ENCODE measurements at regions not wholly inside any gene's neighbourhood (a gene's known extent, or its start where the extent isn't known, plus 50 kb on each side); places are given as distances from the start of the nearest gene placed in this dataset.

DNA sequence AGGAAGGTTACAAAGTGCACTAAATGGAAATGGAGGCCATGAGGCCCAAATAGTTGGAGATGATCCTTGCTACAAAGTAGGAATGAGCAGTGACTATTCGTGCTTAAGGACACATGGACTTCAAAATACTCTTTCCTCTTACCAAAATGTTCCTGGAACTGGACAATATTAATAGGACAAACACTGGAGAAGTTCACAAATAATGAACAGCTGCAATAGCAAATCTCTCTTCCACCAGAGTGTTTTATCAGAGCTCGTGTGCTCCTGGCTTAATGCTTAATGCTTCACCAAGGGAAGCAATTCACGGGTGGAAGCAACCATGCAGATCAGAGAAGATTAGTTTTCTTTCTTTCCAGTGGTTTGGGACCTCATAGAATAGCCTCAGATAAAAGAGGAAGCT is 435.4 kb downstream of the BCKDHB start:
- Histone ChIP-seq H3K4me3 (no peak overlapping the region), H3K4me1 (ENCODE audit: insufficient read depth) (no peaks in the 10 kb centered on the region), H4K20me1 (replicated peaks; ENCODE audit: insufficient read depth) (no peaks in the 10 kb centered on the region), H3K9me2 (ENCODE audit: insufficient read depth) (peaks cover 6% of the 10 kb centered on the region; the same call in 1 of the 2 replicates), H3K79me2 (replicated peaks; ENCODE audit: insufficient read depth) (no peaks in the 10 kb centered on the region), H3K36me3 (ENCODE audit: insufficient read depth) (no peaks in the 10 kb centered on the region), H3K4me2 (no peak overlapping the region), H3K27me3 (ENCODE audit: insufficient read depth) (no peaks in the 10 kb centered on the region), H3K27ac (ENCODE audit: low read depth) (no peak overlapping the region), H2AFZ (no peak overlapping the region), H3F3A (replicated peaks; ENCODE audit: low read depth) (no peaks in the 10 kb centered on the region)
- DNase-seq (ENCODE audit: low spot score), result no peak
- Mint-ChIP-seq H3K4me1 (peaks cover 6% of the 10 kb centered on the region; the same call in 1 of the 3 replicates), H3K27me3 (ENCODE audit: insufficient read depth, low read depth, poor library complexity) (no peaks in the 10 kb centered on the region), H3K9me3 (peaks cover 3% of the 10 kb centered on the region; the same call in 2 of the 3 replicates), H3K4me3 (no peak overlapping the region), H3K27ac (no peak overlapping the region), H3K36me3 (ENCODE audit: low read depth) (peaks cover 3% of the 10 kb centered on the region; the same call in 2 of the 3 replicates)
- TF ChIP-seq NANOG (IDR thresholded peaks at IDR 0.05; ENCODE audit: borderline replicate concordance) (no peak), EZH2 (IDR thresholded peaks at IDR 0.05; ENCODE audit: low read depth, unreplicated experiment) (no peak), ZNF331 (CRISPR knock-in tag; IDR thresholded peaks at IDR 0.05; ENCODE audit: low read depth) (no peak), STAT1 (IDR thresholded peaks at IDR 0.05; ENCODE audit: unreplicated experiment) (no peak), POLR2AphosphoS5 (IDR thresholded peaks at IDR 0.05; ENCODE audit: low read depth) (no peak), CREB1 (CRISPR knock-in tag; IDR thresholded peaks at IDR 0.05; ENCODE audit: low read depth) (no peak)
- TF ChIP-seq, protein P1, sequence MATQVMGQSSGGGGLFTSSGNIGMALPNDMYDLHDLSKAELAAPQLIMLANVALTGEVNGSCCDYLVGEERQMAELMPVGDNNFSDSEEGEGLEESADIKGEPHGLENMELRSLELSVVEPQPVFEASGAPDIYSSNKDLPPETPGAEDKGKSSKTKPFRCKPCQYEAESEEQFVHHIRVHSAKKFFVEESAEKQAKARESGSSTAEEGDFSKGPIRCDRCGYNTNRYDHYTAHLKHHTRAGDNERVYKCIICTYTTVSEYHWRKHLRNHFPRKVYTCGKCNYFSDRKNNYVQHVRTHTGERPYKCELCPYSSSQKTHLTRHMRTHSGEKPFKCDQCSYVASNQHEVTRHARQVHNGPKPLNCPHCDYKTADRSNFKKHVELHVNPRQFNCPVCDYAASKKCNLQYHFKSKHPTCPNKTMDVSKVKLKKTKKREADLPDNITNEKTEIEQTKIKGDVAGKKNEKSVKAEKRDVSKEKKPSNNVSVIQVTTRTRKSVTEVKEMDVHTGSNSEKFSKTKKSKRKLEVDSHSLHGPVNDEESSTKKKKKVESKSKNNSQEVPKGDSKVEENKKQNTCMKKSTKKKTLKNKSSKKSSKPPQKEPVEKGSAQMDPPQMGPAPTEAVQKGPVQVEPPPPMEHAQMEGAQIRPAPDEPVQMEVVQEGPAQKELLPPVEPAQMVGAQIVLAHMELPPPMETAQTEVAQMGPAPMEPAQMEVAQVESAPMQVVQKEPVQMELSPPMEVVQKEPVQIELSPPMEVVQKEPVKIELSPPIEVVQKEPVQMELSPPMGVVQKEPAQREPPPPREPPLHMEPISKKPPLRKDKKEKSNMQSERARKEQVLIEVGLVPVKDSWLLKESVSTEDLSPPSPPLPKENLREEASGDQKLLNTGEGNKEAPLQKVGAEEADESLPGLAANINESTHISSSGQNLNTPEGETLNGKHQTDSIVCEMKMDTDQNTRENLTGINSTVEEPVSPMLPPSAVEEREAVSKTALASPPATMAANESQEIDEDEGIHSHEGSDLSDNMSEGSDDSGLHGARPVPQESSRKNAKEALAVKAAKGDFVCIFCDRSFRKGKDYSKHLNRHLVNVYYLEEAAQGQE (IDR thresholded peaks at IDR 0.05; ENCODE audit: unreplicated experiment), result no peak
- TF ChIP-seq, protein P2, sequence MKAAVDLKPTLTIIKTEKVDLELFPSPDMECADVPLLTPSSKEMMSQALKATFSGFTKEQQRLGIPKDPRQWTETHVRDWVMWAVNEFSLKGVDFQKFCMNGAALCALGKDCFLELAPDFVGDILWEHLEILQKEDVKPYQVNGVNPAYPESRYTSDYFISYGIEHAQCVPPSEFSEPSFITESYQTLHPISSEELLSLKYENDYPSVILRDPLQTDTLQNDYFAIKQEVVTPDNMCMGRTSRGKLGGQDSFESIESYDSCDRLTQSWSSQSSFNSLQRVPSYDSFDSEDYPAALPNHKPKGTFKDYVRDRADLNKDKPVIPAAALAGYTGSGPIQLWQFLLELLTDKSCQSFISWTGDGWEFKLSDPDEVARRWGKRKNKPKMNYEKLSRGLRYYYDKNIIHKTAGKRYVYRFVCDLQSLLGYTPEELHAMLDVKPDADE (IDR thresholded peaks at IDR 0.05), result no peak
- TF ChIP-seq, protein P3, sequence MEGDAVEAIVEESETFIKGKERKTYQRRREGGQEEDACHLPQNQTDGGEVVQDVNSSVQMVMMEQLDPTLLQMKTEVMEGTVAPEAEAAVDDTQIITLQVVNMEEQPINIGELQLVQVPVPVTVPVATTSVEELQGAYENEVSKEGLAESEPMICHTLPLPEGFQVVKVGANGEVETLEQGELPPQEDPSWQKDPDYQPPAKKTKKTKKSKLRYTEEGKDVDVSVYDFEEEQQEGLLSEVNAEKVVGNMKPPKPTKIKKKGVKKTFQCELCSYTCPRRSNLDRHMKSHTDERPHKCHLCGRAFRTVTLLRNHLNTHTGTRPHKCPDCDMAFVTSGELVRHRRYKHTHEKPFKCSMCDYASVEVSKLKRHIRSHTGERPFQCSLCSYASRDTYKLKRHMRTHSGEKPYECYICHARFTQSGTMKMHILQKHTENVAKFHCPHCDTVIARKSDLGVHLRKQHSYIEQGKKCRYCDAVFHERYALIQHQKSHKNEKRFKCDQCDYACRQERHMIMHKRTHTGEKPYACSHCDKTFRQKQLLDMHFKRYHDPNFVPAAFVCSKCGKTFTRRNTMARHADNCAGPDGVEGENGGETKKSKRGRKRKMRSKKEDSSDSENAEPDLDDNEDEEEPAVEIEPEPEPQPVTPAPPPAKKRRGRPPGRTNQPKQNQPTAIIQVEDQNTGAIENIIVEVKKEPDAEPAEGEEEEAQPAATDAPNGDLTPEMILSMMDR (conservative IDR thresholded peaks at IDR 0.05; ENCODE audit: low read depth in 2 of 2), result no peak
- TF ChIP-seq, protein P4, sequence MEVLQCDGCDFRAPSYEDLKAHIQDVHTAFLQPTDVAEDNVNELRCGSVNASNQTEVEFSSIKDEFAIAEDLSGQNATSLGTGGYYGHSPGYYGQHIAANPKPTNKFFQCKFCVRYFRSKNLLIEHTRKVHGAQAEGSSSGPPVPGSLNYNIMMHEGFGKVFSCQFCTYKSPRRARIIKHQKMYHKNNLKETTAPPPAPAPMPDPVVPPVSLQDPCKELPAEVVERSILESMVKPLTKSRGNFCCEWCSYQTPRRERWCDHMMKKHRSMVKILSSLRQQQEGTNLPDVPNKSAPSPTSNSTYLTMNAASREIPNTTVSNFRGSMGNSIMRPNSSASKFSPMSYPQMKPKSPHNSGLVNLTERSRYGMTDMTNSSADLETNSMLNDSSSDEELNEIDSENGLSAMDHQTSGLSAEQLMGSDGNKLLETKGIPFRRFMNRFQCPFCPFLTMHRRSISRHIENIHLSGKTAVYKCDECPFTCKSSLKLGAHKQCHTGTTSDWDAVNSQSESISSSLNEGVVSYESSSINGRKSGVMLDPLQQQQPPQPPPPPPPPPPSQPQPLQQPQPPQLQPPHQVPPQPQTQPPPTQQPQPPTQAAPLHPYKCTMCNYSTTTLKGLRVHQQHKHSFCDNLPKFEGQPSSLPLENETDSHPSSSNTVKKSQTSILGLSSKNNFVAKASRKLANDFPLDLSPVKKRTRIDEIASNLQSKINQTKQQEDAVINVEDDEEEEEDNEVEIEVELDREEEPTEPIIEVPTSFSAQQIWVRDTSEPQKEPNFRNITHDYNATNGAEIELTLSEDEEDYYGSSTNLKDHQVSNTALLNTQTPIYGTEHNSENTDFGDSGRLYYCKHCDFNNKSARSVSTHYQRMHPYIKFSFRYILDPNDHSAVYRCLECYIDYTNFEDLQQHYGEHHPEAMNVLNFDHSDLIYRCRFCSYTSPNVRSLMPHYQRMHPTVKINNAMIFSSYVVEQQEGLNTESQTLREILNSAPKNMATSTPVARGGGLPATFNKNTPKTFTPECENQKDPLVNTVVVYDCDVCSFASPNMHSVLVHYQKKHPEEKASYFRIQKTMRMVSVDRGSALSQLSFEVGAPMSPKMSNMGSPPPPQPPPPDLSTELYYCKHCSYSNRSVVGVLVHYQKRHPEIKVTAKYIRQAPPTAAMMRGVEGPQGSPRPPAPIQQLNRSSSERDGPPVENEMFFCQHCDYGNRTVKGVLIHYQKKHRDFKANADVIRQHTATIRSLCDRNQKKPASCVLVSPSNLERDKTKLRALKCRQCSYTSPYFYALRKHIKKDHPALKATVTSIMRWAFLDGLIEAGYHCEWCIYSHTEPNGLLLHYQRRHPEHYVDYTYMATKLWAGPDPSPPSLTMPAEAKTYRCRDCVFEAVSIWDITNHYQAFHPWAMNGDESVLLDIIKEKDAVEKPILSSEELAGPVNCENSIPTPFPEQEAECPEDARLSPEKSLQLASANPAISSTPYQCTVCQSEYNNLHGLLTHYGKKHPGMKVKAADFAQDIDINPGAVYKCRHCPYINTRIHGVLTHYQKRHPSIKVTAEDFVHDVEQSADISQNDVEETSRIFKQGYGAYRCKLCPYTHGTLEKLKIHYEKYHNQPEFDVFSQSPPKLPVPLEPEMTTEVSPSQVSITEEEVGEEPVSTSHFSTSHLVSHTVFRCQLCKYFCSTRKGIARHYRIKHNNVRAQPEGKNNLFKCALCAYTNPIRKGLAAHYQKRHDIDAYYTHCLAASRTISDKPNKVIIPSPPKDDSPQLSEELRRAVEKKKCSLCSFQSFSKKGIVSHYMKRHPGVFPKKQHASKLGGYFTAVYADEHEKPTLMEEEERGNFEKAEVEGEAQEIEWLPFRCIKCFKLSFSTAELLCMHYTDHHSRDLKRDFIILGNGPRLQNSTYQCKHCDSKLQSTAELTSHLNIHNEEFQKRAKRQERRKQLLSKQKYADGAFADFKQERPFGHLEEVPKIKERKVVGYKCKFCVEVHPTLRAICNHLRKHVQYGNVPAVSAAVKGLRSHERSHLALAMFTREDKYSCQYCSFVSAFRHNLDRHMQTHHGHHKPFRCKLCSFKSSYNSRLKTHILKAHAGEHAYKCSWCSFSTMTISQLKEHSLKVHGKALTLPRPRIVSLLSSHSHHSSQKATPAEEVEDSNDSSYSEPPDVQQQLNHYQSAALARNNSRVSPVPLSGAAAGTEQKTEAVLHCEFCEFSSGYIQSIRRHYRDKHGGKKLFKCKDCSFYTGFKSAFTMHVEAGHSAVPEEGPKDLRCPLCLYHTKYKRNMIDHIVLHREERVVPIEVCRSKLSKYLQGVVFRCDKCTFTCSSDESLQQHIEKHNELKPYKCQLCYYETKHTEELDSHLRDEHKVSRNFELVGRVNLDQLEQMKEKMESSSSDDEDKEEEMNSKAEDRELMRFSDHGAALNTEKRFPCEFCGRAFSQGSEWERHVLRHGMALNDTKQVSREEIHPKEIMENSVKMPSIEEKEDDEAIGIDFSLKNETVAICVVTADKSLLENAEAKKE (CRISPR knock-in tag; IDR thresholded peaks at IDR 0.05), result no peak
- no peak for ATAC-seq

Data from GM23338 (cell line).